ENCODE measurements at regions not wholly inside any gene's neighbourhood (a gene's known extent, or its start where the extent isn't known, plus 50 kb on each side); places are given as distances from the start of the nearest gene placed in this dataset.
"Not testable (repeated sequence)": the region's sequence is repeated elsewhere in the genome, so short reads cannot be mapped to it uniquely, and the experiment has no call there.

DNA sequence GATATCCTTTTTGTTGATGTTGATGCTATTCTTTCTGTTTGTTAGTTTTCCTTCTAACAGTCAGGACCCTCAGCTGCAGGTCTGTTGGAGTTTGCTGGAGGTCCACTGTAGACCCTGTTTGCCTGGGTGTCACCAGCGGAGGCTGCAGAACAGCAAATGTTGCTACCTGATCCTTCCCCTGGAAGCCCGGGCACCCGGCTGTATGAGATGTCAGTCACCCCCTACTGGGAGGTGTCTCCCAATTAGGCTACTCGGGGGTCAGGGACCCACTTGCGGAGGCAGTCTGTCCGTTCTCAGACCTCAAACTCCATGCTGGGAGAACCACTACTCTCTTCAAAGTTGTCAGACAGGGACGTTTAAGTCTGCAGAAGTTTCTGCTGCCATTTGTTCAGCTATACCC, 383.4 kb downstream of the HLX start:
- not testable (repeated sequence) for TF ChIP-seq EZH2phosphoT487 (IDR thresholded peaks at IDR 0.05; ENCODE audit: insufficient read depth, low read depth); EZH2 (IDR thresholded peaks at IDR 0.05; ENCODE audit: insufficient read depth, poor library complexity, severe bottlenecking)
